H9 (cell line): ENCODE measurements at regions not wholly inside any gene's neighbourhood (a gene's known extent, or its start where the extent isn't known, plus 50 kb on each side); places are given as distances from the start of the nearest gene placed in this dataset.

Source experiments
- DNase-seq: peaks from one replicate; pipeline ENCODE4 v3.0.0-alpha.2; 2017
- H2AFZ ChIP-seq: one replicate; pipeline ENCODE4 v1.6.1; 2013; ENCODE audit warnings: mild to moderate bottlenecking, low read length, control low read depth, moderate library complexity
- H2AK5ac ChIP-seq: 2 replicates; pipeline ENCODE4 v1.6.1; 2013; ENCODE audit warnings: low read length, control low read depth, mixed read lengths; ENCODE audit not compliant: insufficient read length
- H2BK120ac ChIP-seq: one replicate; pipeline ENCODE4 v1.6.1; 2013; ENCODE audit warnings: low read depth, mild to moderate bottlenecking, low read length, control low read depth, inconsistent platforms; ENCODE audit not compliant: poor library complexity, severe bottlenecking
- H2BK12ac ChIP-seq: 2 replicates; pipeline ENCODE4 v1.6.1; 2013; ENCODE audit warnings: low read length, control low read depth, mixed read lengths, low read depth; ENCODE audit not compliant: insufficient read length
- H2BK15ac ChIP-seq: 2 replicates; pipeline ENCODE4 v1.6.1; 2013; ENCODE audit warnings: low read depth, low read length, control low read depth
- H2BK20ac ChIP-seq: one replicate; pipeline ENCODE4 v1.6.1; 2013; ENCODE audit warnings: low read depth, mild to moderate bottlenecking, low read length, control low read depth, inconsistent platforms; ENCODE audit not compliant: poor library complexity, severe bottlenecking
- H2BK5ac ChIP-seq: 2 replicates; pipeline ENCODE4 v1.6.1; 2013; ENCODE audit warnings: low read length, control low read depth, mixed read lengths; ENCODE audit not compliant: insufficient read length
- H3K14ac ChIP-seq: 2 replicates; pipeline ENCODE4 v1.6.1; 2013; ENCODE audit warnings: low read length, control low read depth; ENCODE audit not compliant: insufficient read depth
- H3K18ac ChIP-seq: 2 replicates; pipeline ENCODE4 v1.6.1; 2013; ENCODE audit warnings: low read depth, mild to moderate bottlenecking, mixed read lengths, low read length, control low read depth; ENCODE audit not compliant: insufficient read length
- H3K23ac ChIP-seq: 2 replicates; pipeline ENCODE4 v1.6.1; 2013; ENCODE audit warnings: low read length, control low read depth, mixed read lengths, low read depth; ENCODE audit not compliant: insufficient read length
- H3K23me2 ChIP-seq: 2 replicates; pipeline ENCODE4 v1.6.1; 2013; ENCODE audit warnings: low read depth, mild to moderate bottlenecking, mixed read lengths, low read length, control low read depth; ENCODE audit not compliant: insufficient read length, poor library complexity, severe bottlenecking
- H3K27ac ChIP-seq: 2 replicates; pipeline ENCODE4 v1.5.1; 2013; ENCODE audit warnings: low read length, control low read depth, mixed read lengths, low read depth; ENCODE audit not compliant: insufficient read length
- H3K27me3 ChIP-seq: 2 replicates; pipeline ENCODE4 v1.6.1; 2013; ENCODE audit warnings: low read length, control low read depth, inconsistent platforms; ENCODE audit not compliant: insufficient read depth
- H3K4ac ChIP-seq: 2 replicates; pipeline ENCODE4 v1.6.1; 2013; ENCODE audit warnings: low read depth, mild to moderate bottlenecking, control low read depth, inconsistent platforms, low read length, moderate library complexity
- H3K4me1 ChIP-seq: 2 replicates; pipeline ENCODE4 v1.6.1; 2013; ENCODE audit warnings: low read length, control low read depth, inconsistent platforms; ENCODE audit not compliant: insufficient read depth
- H3K4me2 ChIP-seq: 2 replicates; pipeline ENCODE4 v1.6.1; 2013; ENCODE audit warnings: low read length, control low read depth, mixed read lengths; ENCODE audit not compliant: insufficient read length, insufficient read depth
- H3K56ac ChIP-seq: 2 replicates; pipeline ENCODE4 v1.6.1; 2013; ENCODE audit warnings: low read depth, mild to moderate bottlenecking, mixed read lengths, low read length, control low read depth; ENCODE audit not compliant: insufficient read length
- H3K79me1 ChIP-seq: 2 replicates; pipeline ENCODE4 v1.6.1; 2013; ENCODE audit warnings: low read depth, mild to moderate bottlenecking, moderate library complexity, low read length, control low read depth, inconsistent platforms; ENCODE audit not compliant: insufficient read depth, poor library complexity, severe bottlenecking
- H3K79me2 ChIP-seq: 2 replicates; pipeline ENCODE4 v1.6.1; 2013; ENCODE audit warnings: low read length, control low read depth, inconsistent platforms; ENCODE audit not compliant: insufficient read depth
- H3K9ac ChIP-seq: 2 replicates; pipeline ENCODE4 v1.6.1; 2013; ENCODE audit warnings: low read length, control low read depth, mixed read lengths; ENCODE audit not compliant: insufficient read length; ENCODE audit errors: extremely low read depth
- H3K9me3 ChIP-seq: one replicate; pipeline ENCODE4 v1.6.1; 2013; ENCODE audit warnings: low read depth, low read length, inconsistent platforms; ENCODE audit not compliant: control insufficient read depth
- H3T11ph ChIP-seq: one replicate; pipeline ENCODE4 v1.6.1; 2013; ENCODE audit warnings: mild to moderate bottlenecking, low read length, control low read depth, inconsistent platforms
- H4K20me1 ChIP-seq: one replicate; pipeline ENCODE4 v1.6.1; 2013; ENCODE audit not compliant: control insufficient read depth, insufficient read length, insufficient read depth
- H4K5ac ChIP-seq: 2 replicates; pipeline ENCODE4 v1.6.1; 2013; ENCODE audit warnings: low read depth, mild to moderate bottlenecking, mixed read lengths, low read length, control low read depth; ENCODE audit not compliant: insufficient read length
- H4K8ac ChIP-seq: replicated peaks from 2 replicates; pipeline ENCODE4 v1.6.1; 2013; ENCODE audit warnings: low read length, control low read depth, mixed read lengths, low read depth; ENCODE audit not compliant: insufficient read length
- H4K91ac ChIP-seq: 2 replicates; pipeline ENCODE4 v1.6.1; 2013; ENCODE audit warnings: low read depth, mild to moderate bottlenecking, moderate library complexity, mixed read lengths, low read length, control low read depth; ENCODE audit not compliant: insufficient read length
- H3K27ac Mint-ChIP-seq, 3 experiments: 2 replicates in 2 of 3; 3 replicates in 1 of 3; pipeline ENCODE4 v1.8.0; 2020 to 2021; ENCODE audit warnings: mixed read lengths in 3 of 3, mild to moderate bottlenecking in 1 of 3, moderate library complexity in 1 of 3
- H3K27me3 Mint-ChIP-seq: 2 replicates; pipeline ENCODE4 v1.8.0; 2021; ENCODE audit warnings: low read depth, mild to moderate bottlenecking, moderate library complexity, mixed read lengths
- H3K36me3 Mint-ChIP-seq, 3 experiments: 2 replicates in 2 of 3; 3 replicates in 1 of 3; pipeline ENCODE4 v1.8.0; 2020 to 2021; ENCODE audit warnings: low read depth in 3 of 3, mixed read lengths in 3 of 3; ENCODE audit not compliant: insufficient read depth in 1 of 3
- H3K4me1 Mint-ChIP-seq, 2 experiments: 2 replicates each; pipeline ENCODE4 v1.8.0; 2020; ENCODE audit warnings: mixed read lengths in 2 of 2
- H3K4me3 Mint-ChIP-seq, 2 experiments: 2 replicates in 1 of 2; 3 replicates in 1 of 2; pipeline ENCODE4 v1.8.0; 2020 to 2021; ENCODE audit warnings: mild to moderate bottlenecking in 2 of 2, mixed read lengths in 2 of 2, moderate library complexity in 1 of 2
- H3K9me3 Mint-ChIP-seq, 2 experiments: 2 replicates in 1 of 2; 3 replicates in 1 of 2; pipeline ENCODE4 v1.8.0; 2020; ENCODE audit warnings: mild to moderate bottlenecking in 2 of 2, mixed read lengths in 2 of 2, moderate library complexity in 1 of 2
- CTCF ChIP-seq: fragments of 200-600 bp; sonication (generic); conservative IDR thresholded peaks from 3 replicates; pipeline ENCODE4 v1.8.0; 2021; ENCODE audit warnings: antibody characterized with exemption, mild to moderate bottlenecking
- WGBS: extraction: QIAGEN DNeasy Blood & Tissue Kit; methylation state at CpG from one replicate; pipeline ENCODE4 v1.1.7; 2013; ENCODE audit warnings: missing lambda C conversion rate, low lambda C conversion rate, mixed read lengths; ENCODE audit not compliant: insufficient read length; ENCODE audit errors: extremely low coverage; 5-methylcytosine and 5-hydroxymethylcytosine counted together

DNA sequence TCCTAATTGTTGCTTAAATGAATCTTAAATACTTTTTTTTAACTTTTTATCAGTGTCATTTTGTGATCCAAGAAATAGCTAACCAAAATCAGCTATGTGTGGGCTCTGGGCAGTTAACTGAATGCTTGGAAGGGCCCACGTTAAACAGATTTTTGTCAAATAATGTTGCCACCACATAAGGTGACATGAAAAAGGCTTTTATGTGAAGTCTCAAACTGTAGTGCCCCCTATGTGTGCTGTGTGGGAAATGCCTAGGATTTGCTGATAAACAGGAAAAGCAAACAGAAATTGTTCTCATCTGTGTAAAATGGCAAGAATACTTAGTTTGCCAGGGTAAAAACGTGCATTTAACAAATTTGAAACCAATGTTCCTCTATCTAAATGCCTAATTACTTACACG lies 242.2 kb downstream of the ZNF516 start:
- no peak overlapping the region for H3K18ac ChIP-seq
- no peaks in the 10 kb centered on the region for H3K79me2 ChIP-seq
- H3K4me2 ChIP-seq = no peak overlapping the region
- no peaks in the 10 kb centered on the region for H4K20me1 ChIP-seq
- Mint-ChIP-seq H3K36me3 (no peaks in the 10 kb centered on the region), H3K4me3 (no peak overlapping the region), H3K4me1 (peaks cover 8 to 13% of the 10 kb centered on the region in 2 experiments; a peak in 3 of 4 replicates), H3K27ac (no peak overlapping the region), H3K9me3 (no peaks in the 10 kb centered on the region), H3K27me3 (no peaks in the 10 kb centered on the region; the same call in 1 of the 2 replicates)
- no peak overlapping the region for H2BK20ac ChIP-seq
- no peak overlapping the region for H4K91ac ChIP-seq
- H3K4me1 ChIP-seq = no peaks in the 10 kb centered on the region
- H3K56ac ChIP-seq = no peak overlapping the region
- no peak overlapping the region for H3T11ph ChIP-seq
- H3K9ac ChIP-seq = no peak overlapping the region
- no peak overlapping the region for H3K27ac ChIP-seq
- no peak overlapping the region for H3K4ac ChIP-seq
- H2AFZ ChIP-seq = no peak overlapping the region
- no peaks in the 10 kb centered on the region for H3K27me3 ChIP-seq
- H3K9me3 ChIP-seq = no peaks in the 10 kb centered on the region
- H4K8ac ChIP-seq = no peak overlapping the region
- peak; percentile 80 for TF ChIP-seq CTCF
- H2BK15ac ChIP-seq = no peak overlapping the region
- no CpG with 5 or more reads among the region's 3 CpGs for WGBS
- H2BK5ac ChIP-seq = no peak overlapping the region
- H2BK12ac ChIP-seq = no peak overlapping the region
- no peak overlapping the region for H2AK5ac ChIP-seq
- H2BK120ac ChIP-seq = no peak overlapping the region
- no peaks in the 10 kb centered on the region for H3K23me2 ChIP-seq
- H3K79me1 ChIP-seq = no peaks in the 10 kb centered on the region
- H3K14ac ChIP-seq = no peak overlapping the region
- no peak overlapping the region for H3K23ac ChIP-seq
- no peak overlapping the region for H4K5ac ChIP-seq
- DNase-seq = no peak
